Keratinocyte (primary cell): ENCODE measurements at regions not wholly inside any gene's neighbourhood (a gene's known extent, or its start where the extent isn't known, plus 50 kb on each side); places are given as distances from the start of the nearest gene placed in this dataset.

Source experiments
- DNase-seq: peaks from one replicate; pipeline ENCODE4 v3.0.0-alpha.2; 2011; ENCODE audit warnings: low read depth, missing footprints, low spot score
- FAIRE-seq: peaks from 2 replicates; lab custom pipeline; 2011; peaks lifted over from hg19 to GRCh38; lab: Jason Lieb, UNC
- H2AFZ ChIP-seq: 2 replicates; pipeline ENCODE4 v1.6.0; 2012; ENCODE audit warnings: low read length, control low read depth, inconsistent platforms; ENCODE audit not compliant: control insufficient read depth
- H3K27ac ChIP-seq: 2 replicates; pipeline ENCODE4 v1.5.1; 2011; ENCODE audit warnings: low read length; ENCODE audit not compliant: control insufficient read depth, insufficient read depth
- H3K27me3 ChIP-seq: 3 replicates; pipeline ENCODE4 v1.6.0; 2011; ENCODE audit warnings: low read length; ENCODE audit not compliant: control insufficient read depth, insufficient read depth; ENCODE audit errors: extremely low read depth
- H3K36me3 ChIP-seq, 2 experiments: 2 replicates in 1 of 2; 3 replicates in 1 of 2; pipeline ENCODE4 v1.5.1; 2011; ENCODE audit warnings: low read length in 2 of 2, mild to moderate bottlenecking in 1 of 2; ENCODE audit not compliant: control insufficient read depth in 2 of 2, insufficient read depth in 2 of 2; ENCODE audit errors: extremely low read depth in 1 of 2
- H3K4me1 ChIP-seq: 3 replicates; pipeline ENCODE4 v1.5.1; 2011; ENCODE audit warnings: low read length; ENCODE audit not compliant: control insufficient read depth, insufficient read depth; ENCODE audit errors: extremely low read depth
- H3K4me2 ChIP-seq: 3 replicates; pipeline ENCODE4 v1.6.0; 2011; ENCODE audit warnings: low read depth, low read length; ENCODE audit not compliant: control insufficient read depth, insufficient read depth; ENCODE audit errors: extremely low read depth
- H3K4me3 ChIP-seq, 3 experiments: fragments of 200-600 bp in 1 of 3; sonication (generic) in 1 of 3; 2 replicates in 2 of 3; 3 replicates in 1 of 3; pipeline ENCODE4 v1.5.1; 2011 to 2016; ENCODE audit warnings: low read length in 3 of 3, mild to moderate bottlenecking in 3 of 3, control low read depth in 2 of 3, inconsistent platforms in 1 of 3, low read depth in 1 of 3, mixed read lengths in 1 of 3, mixed run types in 1 of 3, moderate library complexity in 1 of 3; ENCODE audit not compliant: control insufficient read depth in 2 of 3, insufficient read depth in 2 of 3; ENCODE audit errors: extremely low read depth in 1 of 3
- H3K79me2 ChIP-seq: 2 replicates; pipeline ENCODE4 v1.6.0; 2012; ENCODE audit warnings: low read length; ENCODE audit not compliant: control insufficient read depth, insufficient read depth
- H3K9ac ChIP-seq: 3 replicates; pipeline ENCODE4 v1.6.0; 2011; ENCODE audit warnings: low read length; ENCODE audit not compliant: control insufficient read depth, insufficient read depth; ENCODE audit errors: extremely low read depth
- H3K9me1 ChIP-seq: 3 replicates; pipeline ENCODE4 v1.6.0; 2011; ENCODE audit warnings: low read length; ENCODE audit not compliant: control insufficient read depth, insufficient read depth; ENCODE audit errors: extremely low read depth
- H3K9me3 ChIP-seq: 2 replicates; pipeline ENCODE4 v1.5.1; 2012; ENCODE audit warnings: low read depth, low read length; ENCODE audit not compliant: control insufficient read depth
- H4K20me1 ChIP-seq: 3 replicates; pipeline ENCODE4 v1.6.0; 2011; ENCODE audit warnings: low read length; ENCODE audit not compliant: control insufficient read depth, insufficient read depth; ENCODE audit errors: extremely low read depth
- CTCF ChIP-seq, 3 experiments: IDR thresholded peaks in 1 of 3; conservative IDR thresholded peaks in 1 of 3; optimal IDR thresholded peaks in 1 of 3; 2 replicates in 2 of 3; 3 replicates in 1 of 3; pipeline versions ENCODE3 to v1.5.1; 2011; ENCODE audit warnings: low read length in 3 of 3, mild to moderate bottlenecking in 3 of 3, moderate library complexity in 2 of 3, control low read depth in 1 of 3, inconsistent platforms in 1 of 3; ENCODE audit not compliant: insufficient read depth in 2 of 3; ENCODE audit errors: extremely low read depth in 1 of 3
- EZH2 ChIP-seq: IDR thresholded peaks from one replicate; pipeline ENCODE4 v1.6.1; 2012; ENCODE audit warnings: inconsistent platforms, mild to moderate bottlenecking, low read length, moderate library complexity
- dilution Hi-C: fragments of 300-500 bp; cut with MboI; formaldehyde crosslinking; loops from one replicate; pipeline ENCODE4 v1.7.0; 2020; ENCODE audit warnings: low sequenced_read_pairs; ENCODE audit not compliant: extremely low pct_ligation_motif_present

GRCh38 chr11:45410391-45411227 is 124.5 kb upstream of the SYT13 start:
- no peak overlapping the region for H3K27ac ChIP-seq
- no peak overlapping the region for H3K4me3 ChIP-seq
- FAIRE-seq (no peak), DNase-seq (no peak)
- H3K4me1 ChIP-seq, result no peaks in the 10 kb centered on the region
- dilution Hi-C loops, result no loop called here
- no peak overlapping the region for H3K4me2 ChIP-seq
- no peaks in the 10 kb centered on the region for H4K20me1 ChIP-seq
- no peaks in the 10 kb centered on the region for H3K9me3 ChIP-seq
- H3K79me2 ChIP-seq, result no peaks in the 10 kb centered on the region
- no peak overlapping the region for H2AFZ ChIP-seq
- no peaks in the 10 kb centered on the region for H3K36me3 ChIP-seq
- no peak overlapping the region for H3K9ac ChIP-seq
- H3K27me3 ChIP-seq, result peaks cover 21% of the 10 kb centered on the region
- no peaks in the 10 kb centered on the region for H3K9me1 ChIP-seq
- TF ChIP-seq EZH2, result no peak
- no peak for TF ChIP-seq CTCF (optimal IDR thresholded peaks at IDR 0.05 in 1 of 3, IDR thresholded peaks at IDR 0.05 in 1 of 3, conservative IDR thresholded peaks at IDR 0.05 in 1 of 3; ENCODE audit: extremely low read depth in 1 of 3, insufficient read depth in 2 of 3, low read length in 3 of 3)

GRCh38 chr11:45409587-45409986 is 123.4 kb upstream of the SYT13 start:
- no peaks in the 10 kb centered on the region for H3K4me1 ChIP-seq
- H3K36me3 ChIP-seq, result no peaks in the 10 kb centered on the region
- no peaks in the 10 kb centered on the region for H3K9me3 ChIP-seq
- H3K27ac ChIP-seq, result no peak overlapping the region
- H3K27me3 ChIP-seq, result peaks cover 21% of the 10 kb centered on the region
- H4K20me1 ChIP-seq, result no peaks in the 10 kb centered on the region
- H3K9ac ChIP-seq, result no peak overlapping the region
- H3K4me2 ChIP-seq, result no peak overlapping the region
- DNase-seq (no peak), FAIRE-seq (no peak)
- H2AFZ ChIP-seq, result no peak overlapping the region
- no peaks in the 10 kb centered on the region for H3K9me1 ChIP-seq
- H3K4me3 ChIP-seq, result no peak overlapping the region
- TF ChIP-seq EZH2 (no peak), CTCF (optimal IDR thresholded peaks at IDR 0.05 in 1 of 3, IDR thresholded peaks at IDR 0.05 in 1 of 3, conservative IDR thresholded peaks at IDR 0.05 in 1 of 3; ENCODE audit: extremely low read depth in 1 of 3, insufficient read depth in 2 of 3, low read length in 3 of 3) (no peak)
- no peaks in the 10 kb centered on the region for H3K79me2 ChIP-seq
- dilution Hi-C loops, result no loop called here
